Activated CD8-positive, alpha-beta T cell treated with anti-CD3 and anti-CD28 coated beads for 36 hours (primary cell): ENCODE measurements at regions not wholly inside any gene's neighbourhood (a gene's known extent, or its start where the extent isn't known, plus 50 kb on each side); places are given as distances from the start of the nearest gene placed in this dataset.

Experiments used
- ATAC-seq: fragments of 200-7000 bp; cut with Tn5 transposase; one replicate; pipeline ENCODE4 v1.10.0; 2021; ENCODE audit warnings: mild to moderate bottlenecking, moderate library complexity
- CTCF ChIA-PET: fragments of 350-600 bp; sonication (Branson Sonifier 250); formaldehyde crosslinking; loops from one replicate; lab custom pipeline; 2021; ENCODE audit warnings: antibody characterized with exemption; lab: Charles Lee
- POLR2A ChIA-PET: fragments of 350-600 bp; sonication (Branson Sonifier 250); formaldehyde crosslinking; loops from one replicate; lab custom pipeline; 2021; ENCODE audit warnings: antibody characterized with exemption; lab: Charles Lee
- DNase-seq: peaks from one replicate; pipeline ENCODE4 v3.0.0-alpha.2; 2020
- H3K27ac Mint-ChIP-seq: one replicate; pipeline ENCODE4 v1.8.0; 2021; ENCODE audit warnings: mild to moderate bottlenecking, mixed read lengths
- H3K27me3 Mint-ChIP-seq: one replicate; pipeline ENCODE4 v1.8.0; 2021; ENCODE audit warnings: mixed read lengths
- H3K36me3 Mint-ChIP-seq: one replicate; pipeline ENCODE4 v1.8.0; 2021; ENCODE audit warnings: low read depth, mixed read lengths
- H3K4me1 Mint-ChIP-seq: one replicate; pipeline ENCODE4 v1.8.0; 2021; ENCODE audit warnings: low read depth, mixed read lengths
- H3K4me3 Mint-ChIP-seq: one replicate; pipeline ENCODE4 v1.8.0; 2021; ENCODE audit warnings: mild to moderate bottlenecking, moderate library complexity, mixed read lengths
- H3K9me3 Mint-ChIP-seq: one replicate; pipeline ENCODE4 v1.8.0; 2021; ENCODE audit warnings: mixed read lengths
- CTCF ChIP-seq: fragments of 200-600 bp; IDR thresholded peaks from one replicate; pipeline ENCODE4 v1.8.0; 2022; ENCODE audit warnings: antibody characterized with exemption, mild to moderate bottlenecking
- intact Hi-C: fragments of 100-400 bp; cut with micrococcal nuclease; formaldehyde crosslinking; loops from one replicate; pipeline ENCODE4 v1.10.0; 2022

GRCh38 chr3:7793786-7794185, 707.8 kb upstream of the LMCD1 start:
- no peaks in the 10 kb centered on the region for H3K4me1 Mint-ChIP-seq
- ATAC-seq (no peak), DNase-seq (no peak)
- no peaks in the 10 kb centered on the region for H3K9me3 Mint-ChIP-seq
- TF ChIP-seq CTCF: no peak
- no peak overlapping the region for H3K4me3 Mint-ChIP-seq
- CTCF ChIA-PET: no interaction called here
- H3K27me3 Mint-ChIP-seq: no peaks in the 10 kb centered on the region
- POLR2A ChIA-PET: no interaction called here
- intact Hi-C loops: no loop called here
- no peak overlapping the region for H3K27ac Mint-ChIP-seq
- H3K36me3 Mint-ChIP-seq: no peaks in the 10 kb centered on the region

GRCh38 chr3:7798276-7798675, 703.3 kb upstream of the LMCD1 start:
- Mint-ChIP-seq H3K36me3 (no peaks in the 10 kb centered on the region), H3K4me3 (no peak overlapping the region), H3K27ac (no peak overlapping the region), H3K27me3 (no peaks in the 10 kb centered on the region), H3K9me3 (no peaks in the 10 kb centered on the region), H3K4me1 (no peaks in the 10 kb centered on the region)
- intact Hi-C loops: no loop called here
- ATAC-seq (no peak), DNase-seq (no peak)
- ChIA-PET CTCF (interaction anchor here (0.6 kb wide), 1 partner anchor 68 kb away, joined by 3 read pairs; no protein-coding TSS in a partner anchor), POLR2A (no interaction called here)
- TF ChIP-seq CTCF: no peak

GRCh38 chr3:7800006-7800780, 701.4 kb upstream of the LMCD1 start:
- intact Hi-C loops: no loop called here
- Mint-ChIP-seq H3K27me3 (no peaks in the 10 kb centered on the region), H3K9me3 (no peaks in the 10 kb centered on the region), H3K4me1 (no peaks in the 10 kb centered on the region), H3K36me3 (no peaks in the 10 kb centered on the region), H3K27ac (no peak overlapping the region), H3K4me3 (no peak overlapping the region)
- ChIA-PET POLR2A (no interaction called here), CTCF (interaction anchor here (0.8 to 1.4 kb wide), 2 partner anchors 23 to 311 kb away, joined by 3 to 4 read pairs; no protein-coding TSS in a partner anchor)
- DNase-seq (no peak), ATAC-seq (no peak)
- TF ChIP-seq CTCF: no peak

GRCh38 chr3:7812490-7812889, 689.1 kb upstream of the LMCD1 start:
- Mint-ChIP-seq H3K9me3 (peaks cover 4% of the 10 kb centered on the region), H3K27me3 (no peaks in the 10 kb centered on the region), H3K4me3 (no peak overlapping the region), H3K27ac (no peak overlapping the region), H3K4me1 (no peaks in the 10 kb centered on the region), H3K36me3 (no peaks in the 10 kb centered on the region)
- ChIA-PET CTCF (no interaction called here), POLR2A (no interaction called here)
- ATAC-seq (no peak), DNase-seq (no peak)
- intact Hi-C loops: no loop called here
- no peak for TF ChIP-seq CTCF

GRCh38 chr3:7813365-7813764, 688.3 kb upstream of the LMCD1 start:
- no peak for TF ChIP-seq CTCF
- ChIA-PET POLR2A (no interaction called here), CTCF (no interaction called here)
- H3K27me3 Mint-ChIP-seq: no peaks in the 10 kb centered on the region
- H3K4me1 Mint-ChIP-seq: no peaks in the 10 kb centered on the region
- H3K9me3 Mint-ChIP-seq: peaks cover 4% of the 10 kb centered on the region
- no peaks in the 10 kb centered on the region for H3K36me3 Mint-ChIP-seq
- no peak overlapping the region for H3K27ac Mint-ChIP-seq
- intact Hi-C loops: no loop called here
- no peak for ATAC-seq
- DNase-seq: no peak
- H3K4me3 Mint-ChIP-seq: no peak overlapping the region
